Naive B cell (primary cell): ENCODE measurements at regions not wholly inside any gene's neighbourhood (a gene's known extent, or its start where the extent isn't known, plus 50 kb on each side); places are given as distances from the start of the nearest gene placed in this dataset.
"Not testable (repeated sequence)": the region's sequence is repeated elsewhere in the genome, so short reads cannot be mapped to it uniquely, and the experiment has no call there.

Experiments used
- ATAC-seq, 2 donors: fragments of 150-1000 bp; cut with Tn5 transposase; 2 replicates each; pipeline ENCODE4 v1.10.0; 2021; ENCODE audit warnings: low read depth in 2 of 2, mild to moderate bottlenecking in 2 of 2, moderate library complexity in 2 of 2
- DNase-seq: peaks from one replicate; pipeline ENCODE4 v3.0.0; 2022
- H3K27ac Mint-ChIP-seq, 6 donors: one replicate each; pipeline ENCODE4 v1.8.0; 2020 to 2022; ENCODE audit warnings: mild to moderate bottlenecking in 6 of 6, mixed read lengths in 6 of 6, moderate library complexity in 5 of 6, inconsistent platforms in 2 of 6
- H3K27me3 Mint-ChIP-seq, 3 donors: one replicate each; pipeline ENCODE4 v1.8.0; 2021 to 2022; ENCODE audit warnings: mixed read lengths in 3 of 3, mild to moderate bottlenecking in 1 of 3
- H3K36me3 Mint-ChIP-seq, 2 donors: one replicate each; pipeline ENCODE4 v1.8.0; 2020 to 2022; ENCODE audit warnings: mixed read lengths in 2 of 2, inconsistent platforms in 1 of 2, mild to moderate bottlenecking in 1 of 2
- H3K4me1 Mint-ChIP-seq, 3 donors: one replicate each; pipeline ENCODE4 v1.8.0; 2020 to 2022; ENCODE audit warnings: mixed read lengths in 3 of 3, inconsistent platforms in 1 of 3, mild to moderate bottlenecking in 1 of 3, moderate library complexity in 1 of 3
- H3K4me3 Mint-ChIP-seq, 8 donors: one replicate each; pipeline ENCODE4 v1.8.0; 2020 to 2022; ENCODE audit warnings: mild to moderate bottlenecking in 8 of 8, mixed read lengths in 8 of 8, moderate library complexity in 8 of 8, inconsistent platforms in 2 of 8
- H3K9me3 Mint-ChIP-seq, 7 donors: one replicate each; pipeline ENCODE4 v1.8.0; 2020 to 2022; ENCODE audit warnings: mixed read lengths in 7 of 7, mild to moderate bottlenecking in 5 of 7, inconsistent platforms in 2 of 7, moderate library complexity in 1 of 7

DNA sequence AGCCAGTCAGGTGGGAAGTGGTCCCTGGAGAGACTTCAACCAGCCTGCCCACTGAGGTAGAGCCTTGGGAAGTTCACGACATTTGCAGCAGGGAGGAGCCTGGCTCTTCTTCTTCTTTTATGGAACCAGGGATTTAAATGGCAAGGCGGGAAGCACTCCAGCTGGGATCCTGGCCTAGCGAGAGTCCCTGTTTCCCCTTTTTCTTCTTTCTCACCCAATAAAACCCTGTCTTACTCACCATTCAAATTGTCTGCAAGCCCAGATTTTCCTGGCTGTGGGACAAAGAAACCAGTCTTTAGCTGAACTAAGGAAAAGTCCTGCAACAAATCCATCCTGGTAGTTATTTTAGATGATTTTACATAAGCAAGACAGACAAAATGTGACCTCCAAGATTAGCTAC lies 503.7 kb downstream of the CDH10 start:
- Mint-ChIP-seq H3K27me3 (no peaks in the 10 kb centered on the region), H3K36me3 (no peaks in the 10 kb centered on the region), H3K27ac (no peak overlapping the region), H3K9me3 (peaks cover 0 to 6% (median 2%) of the 10 kb centered on the region in 7 donors), H3K4me1 (no peaks in the 10 kb centered on the region), H3K4me3 (no peak overlapping the region)
- no peak for ATAC-seq
- no peak for DNase-seq

DNA sequence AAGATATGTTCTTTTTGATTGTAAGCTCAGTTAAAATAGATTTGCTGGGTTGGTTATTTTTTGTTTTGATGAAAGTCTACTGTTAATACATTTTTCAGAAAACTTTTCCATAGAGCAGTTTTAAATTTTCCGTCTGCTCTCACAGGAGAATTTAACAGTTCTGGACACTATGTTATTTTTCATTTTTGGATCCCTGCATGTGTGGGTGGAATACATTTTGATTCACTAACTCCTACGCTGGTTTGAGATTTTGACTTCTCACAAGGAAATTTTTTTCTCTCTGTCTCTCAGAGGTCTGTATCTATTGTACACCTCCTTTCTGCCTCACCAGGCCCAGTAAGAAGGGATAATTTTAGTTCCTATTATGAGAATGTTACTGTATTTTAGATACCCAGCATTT lies 502.4 kb downstream of the CDH10 start:
- Mint-ChIP-seq H3K27me3 (no peaks in the 10 kb centered on the region), H3K36me3 (no peaks in the 10 kb centered on the region), H3K4me1 (no peaks in the 10 kb centered on the region), H3K4me3 (no peak overlapping the region), H3K9me3 (peaks cover 0 to 6% (median 2%) of the 10 kb centered on the region in 7 donors), H3K27ac (no peak overlapping the region)
- ATAC-seq (no peak), DNase-seq (no peak)

DNA sequence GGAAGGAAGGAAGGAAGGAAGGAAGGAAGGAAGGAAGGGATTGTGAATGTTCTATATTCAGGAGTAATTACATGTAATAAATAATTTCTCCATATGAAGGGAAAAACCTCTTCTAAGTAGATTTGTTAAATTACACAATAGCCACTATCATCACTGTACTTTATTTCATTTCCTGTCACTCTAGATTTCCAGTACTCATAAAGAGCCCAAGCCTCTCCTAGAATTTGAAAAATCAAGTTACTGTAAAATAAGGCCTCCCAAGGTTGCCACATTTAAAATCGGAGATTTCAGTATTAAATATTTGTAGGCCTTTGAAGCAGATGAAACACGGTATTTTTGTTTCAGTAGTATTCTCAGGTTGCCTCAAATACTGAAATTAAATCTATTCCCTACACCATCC lies 499.0 kb downstream of the CDH10 start:
- no peaks in the 10 kb centered on the region for H3K4me1 Mint-ChIP-seq
- peaks cover 0 to 7% (median 0%) of the 10 kb centered on the region in 7 donors for H3K9me3 Mint-ChIP-seq
- ATAC-seq, result no peak
- no peaks in the 10 kb centered on the region for H3K36me3 Mint-ChIP-seq
- H3K27ac Mint-ChIP-seq, result no peak overlapping the region
- no peaks in the 10 kb centered on the region for H3K27me3 Mint-ChIP-seq
- no peak for DNase-seq
- no peak overlapping the region for H3K4me3 Mint-ChIP-seq

DNA sequence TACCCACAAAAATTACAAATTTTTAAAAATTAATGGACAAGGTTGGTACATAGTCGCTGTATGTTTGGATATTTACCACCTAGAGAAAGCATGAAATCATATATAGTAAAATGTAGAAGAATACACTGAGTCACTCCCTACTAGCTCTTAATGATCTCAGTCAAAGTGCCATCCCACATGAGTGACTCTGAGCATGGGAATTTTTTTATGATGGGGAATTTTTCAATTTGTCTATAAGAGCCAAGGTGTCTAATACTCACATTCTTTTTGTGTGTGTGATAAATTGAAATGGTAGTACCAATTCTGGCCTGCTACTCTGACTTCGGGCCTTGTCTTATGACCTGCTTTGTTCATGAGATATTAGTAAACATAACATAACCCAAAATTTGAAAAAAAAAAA lies 483.2 kb downstream of the CDH10 start:
- no peaks in the 10 kb centered on the region for H3K27me3 Mint-ChIP-seq

DNA sequence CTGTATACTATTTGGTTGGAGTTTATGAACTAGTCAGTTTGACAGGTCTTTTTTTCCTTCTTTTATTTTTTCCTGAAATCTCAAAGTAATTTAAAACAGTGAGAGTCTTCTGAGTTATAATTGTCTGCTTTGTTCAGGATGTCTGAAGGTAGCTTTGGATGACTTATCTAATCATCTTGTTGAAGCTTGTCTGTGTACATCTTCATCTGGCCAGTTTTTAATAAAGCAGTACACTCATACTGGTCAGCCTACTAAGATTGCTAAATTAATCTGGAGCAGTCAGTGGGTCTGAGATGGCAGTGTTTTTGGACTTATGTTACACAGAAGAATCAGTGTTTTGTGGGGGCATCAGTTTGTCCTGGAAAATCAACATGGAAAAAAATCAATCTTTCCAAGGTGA lies 482.4 kb downstream of the CDH10 start:
- H3K27me3 Mint-ChIP-seq, result no peaks in the 10 kb centered on the region
- peaks cover 0 to 8% (median 4%) of the 10 kb centered on the region in 7 donors for H3K9me3 Mint-ChIP-seq
- ATAC-seq, result no peak
- H3K4me3 Mint-ChIP-seq, result no peak overlapping the region
- H3K27ac Mint-ChIP-seq, result no peak overlapping the region
- H3K36me3 Mint-ChIP-seq, result no peaks in the 10 kb centered on the region
- no peaks in the 10 kb centered on the region for H3K4me1 Mint-ChIP-seq
- no peak for DNase-seq

More for the DNA sequence above, 483.2 kb downstream of the CDH10 start:
- DNase-seq, result no peak
- Mint-ChIP-seq H3K36me3 (no peaks in the 10 kb centered on the region), H3K27ac (no peak overlapping the region), H3K4me3 (no peak overlapping the region), H3K9me3 (peaks cover 0 to 12% (median 4%) of the 10 kb centered on the region in 7 donors), H3K4me1 (no peaks in the 10 kb centered on the region)
- no peak for ATAC-seq

DNA sequence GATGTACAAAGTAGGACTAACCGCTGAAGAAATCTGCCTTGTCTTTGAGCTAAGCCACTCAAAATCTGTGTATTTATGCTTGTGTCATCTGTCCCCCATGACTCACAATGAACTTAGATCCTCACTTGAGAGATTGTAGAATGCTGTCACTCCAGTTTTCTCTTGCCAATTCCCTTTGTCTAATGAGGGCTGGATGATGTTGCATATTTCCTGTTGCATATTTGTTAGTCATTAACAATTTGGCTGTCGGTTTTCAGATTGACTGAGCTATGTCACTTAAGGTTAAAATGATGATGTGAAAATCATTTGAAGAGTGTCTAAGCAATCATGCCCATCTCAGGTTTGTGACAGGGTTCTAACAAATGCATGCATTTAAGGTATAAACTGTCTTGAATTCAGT lies 481.7 kb downstream of the CDH10 start:
- no peaks in the 10 kb centered on the region for H3K36me3 Mint-ChIP-seq
- no peak for DNase-seq
- no peak for ATAC-seq
- no peaks in the 10 kb centered on the region for H3K4me1 Mint-ChIP-seq
- H3K27me3 Mint-ChIP-seq, result no peaks in the 10 kb centered on the region
- peaks cover 0 to 10% (median 5%) of the 10 kb centered on the region in 7 donors for H3K9me3 Mint-ChIP-seq
- H3K4me3 Mint-ChIP-seq, result no peak overlapping the region
- no peak overlapping the region for H3K27ac Mint-ChIP-seq

DNA sequence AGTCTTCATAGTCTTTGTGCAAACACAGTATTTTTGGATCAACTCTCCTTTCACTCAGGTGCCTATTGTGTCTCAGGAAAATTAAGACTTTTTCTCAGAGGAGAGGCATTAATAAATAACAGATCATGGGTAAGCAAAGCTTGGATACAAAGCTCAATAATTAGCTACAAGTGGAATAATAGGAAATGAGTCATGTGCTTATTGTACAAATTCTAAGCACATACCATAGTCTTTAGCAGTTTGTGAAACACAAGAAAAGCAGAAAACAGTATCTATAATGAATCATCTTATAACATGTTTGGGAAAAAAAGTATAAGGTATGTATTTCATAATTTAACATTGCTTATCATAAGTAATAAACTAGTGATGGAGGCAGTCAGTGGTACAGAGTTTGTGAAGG lies 477.0 kb downstream of the CDH10 start:
- H3K27ac Mint-ChIP-seq, result no peak overlapping the region
- no peaks in the 10 kb centered on the region for H3K4me1 Mint-ChIP-seq
- no peaks in the 10 kb centered on the region for H3K36me3 Mint-ChIP-seq
- DNase-seq (no peak), ATAC-seq (no peak)
- H3K4me3 Mint-ChIP-seq, result no peak overlapping the region
- H3K27me3 Mint-ChIP-seq, result no peaks in the 10 kb centered on the region
- H3K9me3 Mint-ChIP-seq, result peaks cover 0 to 7% (median 3%) of the 10 kb centered on the region in 7 donors

DNA sequence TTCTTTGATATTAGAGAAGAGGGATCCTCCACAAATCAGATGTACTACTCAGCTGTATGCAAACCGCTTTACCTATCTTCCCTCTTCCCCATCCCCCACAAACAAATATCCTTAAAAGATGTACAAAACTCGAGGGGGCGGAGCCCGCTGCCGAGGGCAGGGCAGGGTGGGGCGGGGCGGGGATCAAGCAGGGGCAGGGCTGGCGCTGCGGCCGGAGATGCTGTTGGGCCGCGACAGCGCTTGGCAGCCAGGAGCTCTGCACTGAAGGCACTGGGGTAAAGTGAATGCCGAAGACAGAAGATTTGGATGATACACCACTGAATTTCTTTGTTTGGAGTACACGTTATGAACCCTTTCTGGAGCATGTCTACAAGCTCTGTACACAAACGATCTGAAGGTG lies 474.8 kb downstream of the CDH10 start:
- peaks cover 0 to 8% (median 2%) of the 10 kb centered on the region in 7 donors for H3K9me3 Mint-ChIP-seq
- H3K27me3 Mint-ChIP-seq, result no peaks in the 10 kb centered on the region
- DNase-seq (no peak), ATAC-seq (no peak)
- no peak overlapping the region for H3K4me3 Mint-ChIP-seq
- H3K4me1 Mint-ChIP-seq, result no peaks in the 10 kb centered on the region
- no peaks in the 10 kb centered on the region for H3K36me3 Mint-ChIP-seq
- H3K27ac Mint-ChIP-seq, result no peak overlapping the region

DNA sequence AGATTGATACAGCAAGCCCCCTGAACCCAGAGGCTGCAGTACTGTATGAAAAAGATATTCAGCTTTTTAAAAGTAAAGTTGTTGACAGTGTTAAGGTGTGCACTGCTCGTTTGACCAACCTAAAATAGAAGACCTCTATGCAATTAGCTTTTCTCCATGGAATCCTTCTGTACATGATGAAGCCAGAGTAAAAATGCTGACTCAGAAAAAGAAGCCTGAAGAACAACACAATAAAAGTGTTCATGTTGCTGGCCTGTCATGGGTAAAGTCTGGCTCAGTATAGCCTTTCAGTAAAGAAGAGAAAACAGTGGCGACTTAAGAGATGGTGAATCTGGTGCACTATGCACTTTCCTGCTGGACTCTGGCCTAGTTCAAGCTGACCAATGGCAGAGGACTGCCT lies 473.8 kb downstream of the CDH10 start:
- H3K4me1 Mint-ChIP-seq, H3K36me3 Mint-ChIP-seq, H3K27ac Mint-ChIP-seq, H3K27me3 Mint-ChIP-seq, H3K9me3 Mint-ChIP-seq, H3K4me3 Mint-ChIP-seq, DNase-seq, ATAC-seq: not testable (repeated sequence)

DNA sequence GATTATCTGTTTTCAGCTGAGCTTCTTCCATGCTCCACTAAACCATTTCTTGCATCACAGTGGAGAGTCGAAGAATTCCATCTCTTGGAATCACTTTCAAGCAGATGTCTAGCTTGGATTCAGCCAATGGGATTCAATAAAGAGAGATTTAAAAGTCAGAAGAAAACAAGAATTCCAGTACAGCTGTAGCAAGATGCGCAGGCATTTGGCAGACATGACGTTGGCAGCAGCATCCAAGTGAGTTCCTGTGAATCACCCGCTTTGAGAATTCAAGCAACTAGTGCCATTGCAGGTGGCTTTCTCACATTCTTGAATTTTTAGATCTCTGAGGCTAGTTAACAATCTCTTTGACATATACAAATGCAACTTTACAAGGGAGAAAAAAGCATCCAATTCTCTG lies 467.0 kb downstream of the CDH10 start:
- no peak for DNase-seq
- H3K27ac Mint-ChIP-seq, result no peak overlapping the region
- no peak for ATAC-seq
- H3K4me3 Mint-ChIP-seq, result no peak overlapping the region
- H3K4me1 Mint-ChIP-seq, result no peaks in the 10 kb centered on the region
- no peaks in the 10 kb centered on the region for H3K27me3 Mint-ChIP-seq
- peaks cover 0 to 4% (median 0%) of the 10 kb centered on the region in 7 donors for H3K9me3 Mint-ChIP-seq
- no peaks in the 10 kb centered on the region for H3K36me3 Mint-ChIP-seq

DNA sequence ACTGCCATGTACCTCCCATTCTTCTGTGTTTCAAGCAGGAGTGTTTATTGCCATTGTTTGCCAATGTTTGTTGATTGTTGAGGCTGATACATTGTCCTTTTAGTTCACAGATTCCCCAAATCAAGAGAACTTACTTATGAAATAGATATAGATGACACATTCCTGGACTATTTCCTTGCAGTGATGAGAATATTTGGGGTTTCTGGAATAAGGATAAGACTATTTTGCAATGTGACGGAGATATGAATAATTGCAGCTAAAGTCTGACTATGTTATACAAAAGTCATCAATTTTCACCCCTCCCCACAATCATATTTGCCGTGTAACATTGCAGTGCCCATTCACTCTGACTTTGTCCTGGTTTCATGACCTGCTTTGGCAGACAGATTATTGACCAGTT lies 460.8 kb downstream of the CDH10 start:
- H3K27ac Mint-ChIP-seq, result no peak overlapping the region
- no peaks in the 10 kb centered on the region for H3K27me3 Mint-ChIP-seq
- H3K36me3 Mint-ChIP-seq, result no peaks in the 10 kb centered on the region
- no peaks in the 10 kb centered on the region for H3K4me1 Mint-ChIP-seq
- no peak overlapping the region for H3K4me3 Mint-ChIP-seq
- ATAC-seq (no peak), DNase-seq (no peak)
- peaks cover 0 to 12% (median 2%) of the 10 kb centered on the region in 7 donors for H3K9me3 Mint-ChIP-seq

DNA sequence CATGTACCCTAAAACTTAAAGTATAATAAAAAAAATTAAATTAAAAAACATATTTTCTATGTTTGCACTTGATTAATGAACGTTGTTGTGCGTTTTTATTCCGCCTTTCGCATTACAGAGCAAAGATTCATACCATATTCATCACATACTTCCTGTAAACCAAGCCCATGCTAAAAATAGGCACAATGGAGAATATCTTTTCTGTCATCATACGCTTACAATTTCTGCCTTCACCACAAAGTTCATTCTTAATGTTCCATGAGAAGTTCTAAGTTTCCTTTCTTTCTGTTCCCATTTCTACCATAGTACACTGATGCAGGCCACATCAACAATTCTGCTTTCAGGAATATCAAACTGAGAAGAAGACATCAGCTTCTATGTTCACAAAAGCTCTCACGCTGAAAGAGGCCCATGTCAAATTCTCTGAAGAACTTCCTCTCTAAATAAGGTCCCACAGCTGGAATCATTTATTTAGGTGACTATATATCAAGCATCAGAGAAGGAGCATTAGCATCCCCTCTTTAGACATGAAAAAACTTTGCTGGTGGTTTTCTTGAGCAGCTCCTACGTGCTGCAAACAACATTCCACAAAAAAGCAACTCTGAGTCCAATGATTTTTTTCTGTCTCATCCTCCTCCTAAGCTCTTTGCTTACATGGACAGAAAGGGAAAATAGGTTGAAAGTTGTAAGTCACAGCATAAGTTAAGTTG lies 456.4 kb downstream of the CDH10 start:
- Mint-ChIP-seq H3K27me3 (no peaks in the 10 kb centered on the region), H3K4me3 (no peak overlapping the region), H3K27ac (no peak overlapping the region), H3K36me3 (no peaks in the 10 kb centered on the region), H3K4me1 (no peaks in the 10 kb centered on the region), H3K9me3 (peaks cover 0 to 8% (median 6%) of the 10 kb centered on the region in 7 donors)
- ATAC-seq (no peak), DNase-seq (no peak)

DNA sequence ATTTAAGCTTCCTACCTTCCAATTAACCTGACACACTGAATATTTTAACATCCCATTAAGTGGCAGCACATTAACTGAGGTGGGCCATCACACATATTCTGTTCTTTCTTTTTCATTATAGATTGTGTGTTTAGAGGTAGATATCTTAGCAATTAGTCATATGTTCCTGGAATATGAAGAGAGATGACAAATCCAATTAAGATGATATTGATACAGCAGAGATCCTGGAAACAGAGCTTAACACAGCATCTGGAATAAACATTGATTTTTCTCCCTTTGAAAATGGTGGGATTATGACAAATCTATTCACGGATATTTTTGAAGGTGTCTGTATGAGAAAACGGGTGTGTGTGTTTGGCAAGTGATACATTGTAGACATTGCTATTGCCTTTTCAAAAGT lies 448.0 kb downstream of the CDH10 start:
- H3K27me3 Mint-ChIP-seq, result no peaks in the 10 kb centered on the region
- peaks cover 0 to 4% of the 10 kb centered on the region in 2 donors for H3K36me3 Mint-ChIP-seq

DNA sequence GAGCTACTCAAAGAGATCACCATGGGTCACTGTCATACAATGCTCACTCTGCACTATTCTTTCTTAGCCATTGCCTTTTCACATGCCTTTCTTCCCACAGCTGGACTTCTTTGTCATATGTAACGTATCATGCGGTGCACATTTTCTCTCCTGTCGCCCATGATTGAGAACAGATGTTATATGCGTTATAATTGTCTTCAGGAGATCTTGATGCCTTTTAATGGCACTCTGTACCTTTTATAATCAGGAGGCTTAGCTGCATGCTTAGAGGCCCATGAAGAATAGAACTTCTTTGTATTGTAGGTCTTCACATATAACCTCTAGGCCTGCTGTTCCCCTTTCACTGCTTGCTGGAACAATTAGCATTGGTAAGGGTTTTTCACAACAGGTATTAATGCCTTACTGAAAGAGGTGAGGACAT lies 436.1 kb downstream of the CDH10 start:
- no peak overlapping the region for H3K4me3 Mint-ChIP-seq
- H3K27ac Mint-ChIP-seq, result no peak overlapping the region
- DNase-seq (no peak), ATAC-seq (no peak)
- H3K4me1 Mint-ChIP-seq, result no peaks in the 10 kb centered on the region
- no peaks in the 10 kb centered on the region for H3K27me3 Mint-ChIP-seq
- peaks cover 0 to 27% (median 5%) of the 10 kb centered on the region in 7 donors for H3K9me3 Mint-ChIP-seq
- no peaks in the 10 kb centered on the region for H3K36me3 Mint-ChIP-seq

More for the DNA sequence above, 448.0 kb downstream of the CDH10 start:
- Mint-ChIP-seq H3K4me3 (no peak overlapping the region), H3K4me1 (no peaks in the 10 kb centered on the region), H3K27ac (no peak overlapping the region), H3K9me3 (peaks cover 0 to 10% (median 4%) of the 10 kb centered on the region in 7 donors)
- no peak for DNase-seq
- ATAC-seq, result no peak

DNA sequence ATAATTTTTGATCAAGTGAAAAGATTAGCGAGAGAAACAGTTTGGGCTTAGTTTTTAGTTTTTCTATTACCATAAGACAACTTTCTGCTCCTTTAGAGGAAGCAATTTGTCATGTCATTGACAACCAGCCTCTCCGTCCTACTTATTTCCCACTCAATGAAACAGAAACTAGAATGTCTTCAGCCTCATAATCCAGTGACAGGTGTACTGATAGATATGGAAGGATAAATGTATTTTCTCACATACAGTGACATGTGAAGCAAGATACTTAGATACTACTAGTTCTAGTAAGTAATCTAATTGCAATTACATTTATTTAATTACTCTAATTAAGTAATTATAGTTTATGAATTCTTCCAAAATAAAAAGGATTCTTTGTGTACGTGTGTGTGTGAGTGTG lies 429.7 kb downstream of the CDH10 start:
- Mint-ChIP-seq H3K27me3 (no peaks in the 10 kb centered on the region), H3K4me3 (no peak overlapping the region), H3K27ac (no peak overlapping the region), H3K36me3 (no peaks in the 10 kb centered on the region), H3K4me1 (no peaks in the 10 kb centered on the region), H3K9me3 (peaks cover 4 to 15% (median 8%) of the 10 kb centered on the region in 7 donors)
- no peak for DNase-seq
- no peak for ATAC-seq
